D721Med (cell line): ENCODE measurements at regions not wholly inside any gene's neighbourhood (a gene's known extent, or its start where the extent isn't known, plus 50 kb on each side); places are given as distances from the start of the nearest gene placed in this dataset.
"Not testable (repeated sequence)": the region's sequence is repeated elsewhere in the genome, so short reads cannot be mapped to it uniquely, and the experiment has no call there.

Source experiments
- DNase-seq: peaks from one replicate; pipeline ENCODE4 v3.0.0; 2011; ENCODE audit warnings: low spot score; ENCODE audit not compliant: insufficient read length
- FAIRE-seq: peaks from 2 replicates; lab custom pipeline; 2011; peaks lifted over from hg19 to GRCh38; lab: Jason Lieb, UNC
- CTCF ChIP-seq: IDR thresholded peaks from 2 replicates; pipeline ENCODE4 v1.5.1; 2012; ENCODE audit warnings: mild to moderate bottlenecking, control low read depth; ENCODE audit not compliant: insufficient read depth; ENCODE audit errors: missing control alignments

- no peak for TF ChIP-seq CTCF
- FAIRE-seq (no peak), DNase-seq (no peak)
Observed at GRCh38 chr6:55049866-55050265, 124.4 kb upstream of the HCRTR2 start.

GRCh38 chr6:55052846-55053245 is 121.5 kb upstream of the HCRTR2 start:
- no peak for TF ChIP-seq CTCF
- FAIRE-seq, result no peak
- no peak for DNase-seq

GRCh38 chr6:55058682-55059081 is 115.6 kb upstream of the HCRTR2 start:
- no peak for TF ChIP-seq CTCF
- FAIRE-seq (no peak), DNase-seq (no peak)

- no peak for TF ChIP-seq CTCF
- FAIRE-seq (no peak), DNase-seq (no peak)
Observed at GRCh38 chr6:55064711-55065420, 109.4 kb upstream of the HCRTR2 start.

- FAIRE-seq (no peak), DNase-seq (no peak)
- peak; percentile 80 for TF ChIP-seq CTCF
Observed at GRCh38 chr6:55069132-55069781, 105.1 kb upstream of the HCRTR2 start.

- DNase-seq (no peak), FAIRE-seq (no peak)
- no peak for TF ChIP-seq CTCF
Observed at GRCh38 chr6:55082021-55082420, 92.3 kb upstream of the HCRTR2 start.

- not testable (repeated sequence) for DNase-seq, FAIRE-seq
Observed at GRCh38 chr6:55088011-55088410, 86.3 kb upstream of the HCRTR2 start.
